ENCODE measurements at regions not wholly inside any gene's neighbourhood (a gene's known extent, or its start where the extent isn't known, plus 50 kb on each side); places are given as distances from the start of the nearest gene placed in this dataset.

DNA sequence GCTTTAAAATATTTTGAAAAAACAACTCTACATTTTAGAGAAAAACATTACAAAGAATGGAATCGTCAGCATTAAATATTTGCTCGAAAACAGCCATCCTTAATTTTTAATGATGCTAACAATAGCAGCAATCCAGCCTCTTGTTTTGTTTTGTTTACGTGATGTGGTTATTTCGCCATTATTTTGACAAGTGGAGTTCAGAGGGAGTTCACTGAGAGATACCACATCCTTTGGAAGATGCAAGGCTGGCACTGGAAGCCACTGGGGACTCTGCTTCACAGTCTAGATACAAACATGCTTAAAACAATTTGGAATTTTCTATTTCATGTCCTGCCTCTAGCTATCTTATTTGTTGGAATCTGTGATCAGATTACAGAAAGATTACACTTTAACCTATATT lies 556.3 kb downstream of the PCDH17 start:
- POLR2A ChIA-PET (ENCODE audit: unreplicated experiment) = no interaction called here
- no peaks in the 10 kb centered on the region for H3K36me3 ChIP-seq (ENCODE audit: low read depth)
- intact Hi-C loops (cut with micrococcal nuclease; ENCODE audit: unreplicated experiment) = no loop called here

DNA sequence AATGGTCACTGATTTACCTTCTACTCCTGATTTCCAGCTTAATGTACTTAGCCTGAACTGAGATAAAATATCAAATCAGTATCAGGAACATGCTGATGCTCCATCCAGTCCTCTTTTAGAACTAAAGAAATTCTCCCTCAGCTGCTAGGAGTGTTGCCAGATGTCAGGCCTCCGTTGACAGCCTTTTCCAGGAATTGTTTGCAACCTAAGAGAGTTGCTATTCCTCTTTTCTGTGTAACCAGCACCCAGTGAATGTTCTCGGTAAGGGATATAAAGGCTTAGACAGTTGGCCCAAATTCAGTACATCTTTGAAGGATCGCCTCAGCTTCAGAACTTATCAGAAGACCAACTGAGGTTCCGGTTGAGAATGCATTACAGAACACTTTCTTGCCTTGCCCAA lies 559.0 kb downstream of the PCDH17 start:
- no peak overlapping the region for H2AFZ ChIP-seq
- no peak overlapping the region for H3K27ac ChIP-seq
- BruUV-seq (replicated peaks) = no TSS peak
- DNase-seq = no peak
- intact Hi-C loops (cut with micrococcal nuclease; ENCODE audit: unreplicated experiment) = no loop called here
- H3K79me2 ChIP-seq (ENCODE audit: low read depth) = no peaks in the 10 kb centered on the region
- H4K20me1 ChIP-seq (ENCODE audit: insufficient read depth) = no peaks in the 10 kb centered on the region
- no peak overlapping the region for H3K4me2 ChIP-seq
- no peaks in the 10 kb centered on the region for H3F3A ChIP-seq (ENCODE audit: insufficient read depth, low read depth)
- no peaks in the 10 kb centered on the region for H3K36me3 ChIP-seq (ENCODE audit: low read depth)
- H3K4me3 ChIP-seq = no peak overlapping the region
- H3K27me3 ChIP-seq (ENCODE audit: insufficient read depth, low read depth) = no peaks in the 10 kb centered on the region
- TF ChIP-seq, protein P1, sequence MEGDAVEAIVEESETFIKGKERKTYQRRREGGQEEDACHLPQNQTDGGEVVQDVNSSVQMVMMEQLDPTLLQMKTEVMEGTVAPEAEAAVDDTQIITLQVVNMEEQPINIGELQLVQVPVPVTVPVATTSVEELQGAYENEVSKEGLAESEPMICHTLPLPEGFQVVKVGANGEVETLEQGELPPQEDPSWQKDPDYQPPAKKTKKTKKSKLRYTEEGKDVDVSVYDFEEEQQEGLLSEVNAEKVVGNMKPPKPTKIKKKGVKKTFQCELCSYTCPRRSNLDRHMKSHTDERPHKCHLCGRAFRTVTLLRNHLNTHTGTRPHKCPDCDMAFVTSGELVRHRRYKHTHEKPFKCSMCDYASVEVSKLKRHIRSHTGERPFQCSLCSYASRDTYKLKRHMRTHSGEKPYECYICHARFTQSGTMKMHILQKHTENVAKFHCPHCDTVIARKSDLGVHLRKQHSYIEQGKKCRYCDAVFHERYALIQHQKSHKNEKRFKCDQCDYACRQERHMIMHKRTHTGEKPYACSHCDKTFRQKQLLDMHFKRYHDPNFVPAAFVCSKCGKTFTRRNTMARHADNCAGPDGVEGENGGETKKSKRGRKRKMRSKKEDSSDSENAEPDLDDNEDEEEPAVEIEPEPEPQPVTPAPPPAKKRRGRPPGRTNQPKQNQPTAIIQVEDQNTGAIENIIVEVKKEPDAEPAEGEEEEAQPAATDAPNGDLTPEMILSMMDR (conservative IDR thresholded peaks at IDR 0.05) = no peak
- no peak for TF ChIP-seq EZH2 (IDR thresholded peaks at IDR 0.05; ENCODE audit: low read depth)
- ChIA-PET CTCF (no interaction called here), POLR2A (ENCODE audit: unreplicated experiment) (no interaction called here)
- no peaks in the 10 kb centered on the region for H3K4me1 ChIP-seq (replicated peaks; ENCODE audit: insufficient read depth)
- no peaks in the 10 kb centered on the region; the same call in 1 of the 2 replicates for H3K9me3 ChIP-seq (ENCODE audit: insufficient read depth, low read depth)
- H3K9me2 ChIP-seq (ENCODE audit: insufficient read depth) = no peaks in the 10 kb centered on the region

More for the DNA sequence above, 556.3 kb downstream of the PCDH17 start:
- no peak for TF ChIP-seq EZH2 (IDR thresholded peaks at IDR 0.05; ENCODE audit: low read depth)
- TF ChIP-seq, protein P1 (conservative IDR thresholded peaks at IDR 0.05) = no peak
- Histone ChIP-seq H4K20me1 (ENCODE audit: insufficient read depth) (no peaks in the 10 kb centered on the region), H3K27ac (no peak overlapping the region), H3K4me3 (no peak overlapping the region), H3K4me2 (no peak overlapping the region), H2AFZ (no peak overlapping the region), H3K4me1 (replicated peaks; ENCODE audit: insufficient read depth) (no peaks in the 10 kb centered on the region), H3K27me3 (ENCODE audit: insufficient read depth, low read depth) (no peaks in the 10 kb centered on the region), H3K9me2 (ENCODE audit: insufficient read depth) (no peaks in the 10 kb centered on the region), H3K79me2 (ENCODE audit: low read depth) (no peaks in the 10 kb centered on the region), H3F3A (ENCODE audit: insufficient read depth, low read depth) (no peaks in the 10 kb centered on the region), H3K9me3 (ENCODE audit: insufficient read depth, low read depth) (no peaks in the 10 kb centered on the region)
- BruUV-seq (replicated peaks) = no TSS peak
- CTCF ChIA-PET = no interaction called here
- no peak for DNase-seq

DNA sequence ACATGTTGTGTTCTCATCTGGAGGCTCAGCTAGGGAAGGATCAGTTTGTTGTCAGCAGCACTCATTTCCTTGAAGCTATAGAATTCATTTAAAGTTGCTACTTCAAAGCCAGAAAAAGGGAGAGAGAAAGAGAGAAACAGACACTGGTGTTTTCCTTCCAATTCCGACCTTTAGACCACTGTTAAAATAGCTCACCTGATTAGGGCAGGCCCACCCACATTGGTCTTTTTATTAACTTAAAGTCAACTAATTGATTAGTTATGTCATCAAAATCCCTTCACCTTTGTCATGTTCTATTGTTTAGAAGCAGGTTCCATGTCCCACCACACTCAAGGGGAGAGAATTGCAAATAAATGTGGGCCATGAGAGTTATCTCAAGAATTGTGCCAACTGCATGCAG lies 560.2 kb downstream of the PCDH17 start:
- Histone ChIP-seq H3F3A (ENCODE audit: insufficient read depth, low read depth) (no peaks in the 10 kb centered on the region), H3K79me2 (ENCODE audit: low read depth) (no peaks in the 10 kb centered on the region), H2AFZ (no peak overlapping the region), H3K4me2 (no peak overlapping the region), H3K4me3 (no peak overlapping the region), H3K36me3 (ENCODE audit: low read depth) (no peaks in the 10 kb centered on the region), H3K4me1 (replicated peaks; ENCODE audit: insufficient read depth) (no peaks in the 10 kb centered on the region), H3K9me2 (ENCODE audit: insufficient read depth) (no peaks in the 10 kb centered on the region), H4K20me1 (ENCODE audit: insufficient read depth) (0 out of 2 replicates have a peak, but pooled peaks cover 3% of the 10 kb centered on the region), H3K9me3 (ENCODE audit: insufficient read depth, low read depth) (no peaks in the 10 kb centered on the region; the same call in 1 of the 2 replicates), H3K27ac (no peak overlapping the region), H3K27me3 (ENCODE audit: insufficient read depth, low read depth) (no peaks in the 10 kb centered on the region)
- no TSS peak for BruUV-seq (replicated peaks)
- DNase-seq = no peak
- intact Hi-C loops (cut with micrococcal nuclease; ENCODE audit: unreplicated experiment) = no loop called here
- POLR2A ChIA-PET (ENCODE audit: unreplicated experiment) = no interaction called here
- CTCF ChIA-PET = no interaction called here
- TF ChIP-seq EZH2 (IDR thresholded peaks at IDR 0.05; ENCODE audit: low read depth) = no peak
- TF ChIP-seq, protein P1 (conservative IDR thresholded peaks at IDR 0.05) = no peak
